K562 (cell line): ENCODE measurements at regions not wholly inside any gene's neighbourhood (a gene's known extent, or its start where the extent isn't known, plus 50 kb on each side); places are given as distances from the start of the nearest gene placed in this dataset.

Experiments used
- CTCF ChIP-seq, 3 experiments: IDR thresholded peaks in 2 of 3; conservative IDR thresholded peaks in 1 of 3; 2 replicates each; pipeline ENCODE4 v1.5.1; 2011 to 2012; ENCODE audit warnings: low read length in 3 of 3, mild to moderate bottlenecking in 3 of 3, control low read depth in 2 of 3, improper control_type of control experiment in 1 of 3, inconsistent platforms in 1 of 3, low read depth in 1 of 3, mixed read lengths in 1 of 3, moderate library complexity in 1 of 3; ENCODE audit not compliant: insufficient read depth in 2 of 3
- ETV5 ChIP-seq: sonication (generic); formaldehyde crosslinking; IDR thresholded peaks from 2 replicates; pipeline ENCODE4 v1.4.0; 2020; ENCODE audit warnings: low read depth, mild to moderate bottlenecking, missing genetic modification reagents
- HBP1 ChIP-seq: fragments of 450-650 bp; formaldehyde crosslinking; IDR thresholded peaks from 2 replicates; pipeline ENCODE4 v1.4.0; 2022; ENCODE audit warnings: missing genetic modification characterization
- KAT7 ChIP-seq: sonication (generic); formaldehyde crosslinking; IDR thresholded peaks from 2 replicates; pipeline ENCODE4 v1.8.0; 2022; ENCODE audit warnings: missing genetic modification reagents, mild to moderate bottlenecking, borderline replicate concordance
- MNT ChIP-seq, 2 experiments: fragments of 450-650 bp; conservative IDR thresholded peaks; 2 replicates each; pipeline ENCODE4 v1.6.1; 2017; ENCODE audit warnings: mild to moderate bottlenecking in 2 of 2, moderate library complexity in 2 of 2
- MYC ChIP-seq, 2 experiments: fragments of 250-450 bp in 1 of 2; sonication (Bioruptor Pico) in 1 of 2; IDR thresholded peaks; 2 replicates each; pipeline versions ENCODE4 v1.5.1 to v1.6.1; 2012 to 2021; ENCODE audit warnings: low read depth in 2 of 2, borderline replicate concordance in 1 of 2, improper control_type of control experiment in 1 of 2, low read length in 1 of 2, mild to moderate bottlenecking in 1 of 2, moderate library complexity in 1 of 2
- SOX6 ChIP-seq: fragments of 450-650 bp; IDR thresholded peaks from 2 replicates; pipeline ENCODE4 v1.6.1; 2014; ENCODE audit warnings: mild to moderate bottlenecking
- TAF7 ChIP-seq: fragments of 450-650 bp; IDR thresholded peaks from 2 replicates; pipeline ENCODE4 v1.6.1; 2016; ENCODE audit warnings: missing genetic modification characterization, missing compliant biosample characterization
- YY1 ChIP-seq, 3 experiments: IDR thresholded peaks; 2 replicates each; pipeline ENCODE4 v1.6.1; 2011; ENCODE audit warnings: low read length in 2 of 3, mild to moderate bottlenecking in 2 of 3, moderate library complexity in 2 of 3, borderline replicate concordance in 1 of 3, control low read depth in 1 of 3, low read depth in 1 of 3; ENCODE audit not compliant: insufficient read depth in 3 of 3, insufficient replicate concordance in 2 of 3, control insufficient read depth in 1 of 3, insufficient read length in 1 of 3; ENCODE audit errors: extremely low read depth in 1 of 3
- TF ChIP-seq, protein P1 (sequence below): sonication (generic); formaldehyde crosslinking; IDR thresholded peaks from 2 replicates; pipeline ENCODE4 v1.8.1; 2023; ENCODE audit warnings: missing genetic modification reagents, mild to moderate bottlenecking, borderline replicate concordance
- TF ChIP-seq, protein P2 (sequence below): sonication (generic); formaldehyde crosslinking; IDR thresholded peaks from 2 replicates; pipeline ENCODE4 v1.8.0; 2022; ENCODE audit warnings: mild to moderate bottlenecking, missing genetic modification reagents

GRCh38 chr2:12183032-12183645, 436.7 kb downstream of the LPIN1 start:
- TF ChIP-seq, protein P1, sequence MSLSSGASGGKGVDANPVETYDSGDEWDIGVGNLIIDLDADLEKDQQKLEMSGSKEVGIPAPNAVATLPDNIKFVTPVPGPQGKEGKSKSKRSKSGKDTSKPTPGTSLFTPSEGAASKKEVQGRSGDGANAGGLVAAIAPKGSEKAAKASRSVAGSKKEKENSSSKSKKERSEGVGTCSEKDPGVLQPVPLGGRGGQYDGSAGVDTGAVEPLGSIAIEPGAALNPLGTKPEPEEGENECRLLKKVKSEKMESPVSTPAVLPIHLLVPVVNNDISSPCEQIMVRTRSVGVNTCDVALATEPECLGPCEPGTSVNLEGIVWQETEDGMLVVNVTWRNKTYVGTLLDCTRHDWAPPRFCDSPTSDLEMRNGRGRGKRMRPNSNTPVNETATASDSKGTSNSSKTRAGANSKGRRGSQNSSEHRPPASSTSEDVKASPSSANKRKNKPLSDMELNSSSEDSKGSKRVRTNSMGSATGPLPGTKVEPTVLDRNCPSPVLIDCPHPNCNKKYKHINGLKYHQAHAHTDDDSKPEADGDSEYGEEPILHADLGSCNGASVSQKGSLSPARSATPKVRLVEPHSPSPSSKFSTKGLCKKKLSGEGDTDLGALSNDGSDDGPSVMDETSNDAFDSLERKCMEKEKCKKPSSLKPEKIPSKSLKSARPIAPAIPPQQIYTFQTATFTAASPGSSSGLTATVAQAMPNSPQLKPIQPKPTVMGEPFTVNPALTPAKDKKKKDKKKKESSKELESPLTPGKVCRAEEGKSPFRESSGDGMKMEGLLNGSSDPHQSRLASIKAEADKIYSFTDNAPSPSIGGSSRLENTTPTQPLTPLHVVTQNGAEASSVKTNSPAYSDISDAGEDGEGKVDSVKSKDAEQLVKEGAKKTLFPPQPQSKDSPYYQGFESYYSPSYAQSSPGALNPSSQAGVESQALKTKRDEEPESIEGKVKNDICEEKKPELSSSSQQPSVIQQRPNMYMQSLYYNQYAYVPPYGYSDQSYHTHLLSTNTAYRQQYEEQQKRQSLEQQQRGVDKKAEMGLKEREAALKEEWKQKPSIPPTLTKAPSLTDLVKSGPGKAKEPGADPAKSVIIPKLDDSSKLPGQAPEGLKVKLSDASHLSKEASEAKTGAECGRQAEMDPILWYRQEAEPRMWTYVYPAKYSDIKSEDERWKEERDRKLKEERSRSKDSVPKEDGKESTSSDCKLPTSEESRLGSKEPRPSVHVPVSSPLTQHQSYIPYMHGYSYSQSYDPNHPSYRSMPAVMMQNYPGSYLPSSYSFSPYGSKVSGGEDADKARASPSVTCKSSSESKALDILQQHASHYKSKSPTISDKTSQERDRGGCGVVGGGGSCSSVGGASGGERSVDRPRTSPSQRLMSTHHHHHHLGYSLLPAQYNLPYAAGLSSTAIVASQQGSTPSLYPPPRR (CRISPR knock-in tag): no peak
- no peak for TF ChIP-seq CTCF (IDR thresholded peaks at IDR 0.05 in 2 of 3, conservative IDR thresholded peaks at IDR 0.05 in 1 of 3; ENCODE audit: insufficient read depth in 2 of 3, low read depth in 1 of 3, low read length in 3 of 3)
- no peak for TF ChIP-seq MYC (IDR thresholded peaks at IDR 0.05; ENCODE audit: low read depth, low read length)
- no peak for TF ChIP-seq MYC (CRISPR knock-in tag; IDR thresholded peaks at IDR 0.05; ENCODE audit: borderline replicate concordance, low read depth)
- TF ChIP-seq, protein P2, sequence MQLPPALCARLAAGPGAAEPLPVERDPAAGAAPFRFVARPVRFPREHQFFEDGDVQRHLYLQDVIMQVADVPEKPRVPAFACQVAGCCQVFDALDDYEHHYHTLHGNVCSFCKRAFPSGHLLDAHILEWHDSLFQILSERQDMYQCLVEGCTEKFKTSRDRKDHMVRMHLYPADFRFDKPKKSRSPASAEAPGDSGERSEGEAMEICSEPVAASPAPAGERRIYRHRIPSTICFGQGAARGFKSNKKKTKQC: no peak
- TF ChIP-seq MNT (conservative IDR thresholded peaks at IDR 0.05): no peak
- no peak for TF ChIP-seq TAF7 (tag)
- no peak for TF ChIP-seq KAT7 (CRISPR knock-in tag)
- TF ChIP-seq YY1 (IDR thresholded peaks at IDR 0.05; ENCODE audit: borderline replicate concordance in 1 of 3, control insufficient read depth in 1 of 3, extremely low read depth in 1 of 3, insufficient read depth in 3 of 3, insufficient read length in 1 of 3, insufficient replicate concordance in 2 of 3, low read depth in 1 of 3, low read length in 2 of 3): no peak
- TF ChIP-seq ETV5: no peak
- TF ChIP-seq SOX6: no peak
- no peak for TF ChIP-seq HBP1 (CRISPR knock-in tag)
